ENCODE measurements at regions not wholly inside any gene's neighbourhood (a gene's known extent, or its start where the extent isn't known, plus 50 kb on each side); places are given as distances from the start of the nearest gene placed in this dataset.
"Not testable (repeated sequence)": the region's sequence is repeated elsewhere in the genome, so short reads cannot be mapped to it uniquely, and the experiment has no call there.

DNA sequence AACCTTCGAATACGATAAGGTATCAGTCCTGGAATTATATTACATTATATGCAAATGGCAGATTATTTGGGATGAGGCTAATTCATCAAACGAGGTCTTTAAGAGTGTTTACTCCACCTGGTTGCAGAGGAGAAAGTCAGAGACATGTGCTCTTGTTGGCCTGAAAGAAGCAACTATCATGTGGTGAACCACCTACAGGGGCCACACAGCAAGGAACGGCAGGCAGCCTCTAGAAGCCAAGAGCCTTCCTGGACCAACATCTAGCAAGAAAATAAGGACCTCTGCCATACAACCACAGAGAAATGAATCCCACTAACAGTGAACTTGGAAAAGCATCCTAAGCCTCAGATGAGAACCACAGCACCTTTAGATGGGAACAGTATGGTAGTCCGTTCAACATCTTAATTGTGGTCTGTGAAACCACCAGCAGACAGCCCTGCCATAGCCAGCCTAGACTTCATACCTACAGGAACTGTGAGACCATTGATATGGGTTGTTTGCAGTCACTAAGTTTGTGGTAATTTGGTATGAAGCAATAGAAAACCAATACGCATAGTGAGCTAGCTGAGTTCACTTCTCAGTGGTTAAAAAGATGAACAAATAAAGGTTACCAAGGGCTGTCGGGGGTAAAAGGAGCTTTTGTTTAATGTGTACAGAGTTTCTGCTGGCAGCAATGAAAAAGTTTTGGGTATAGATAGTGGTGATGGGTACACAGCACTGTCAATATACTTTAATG, 345.7 kb upstream of the RUNX1 start:
- DNase-seq: no peak

- DNase-seq: no peak
Observed at GRCh38 chr21:35394049-35394448, 344.9 kb upstream of the RUNX1 start.

GRCh38 chr21:35390013-35390776, 341.1 kb upstream of the RUNX1 start:
- DNase-seq: no peak

- DNase-seq: no peak
Observed at GRCh38 chr21:35386491-35387079, 337.5 kb upstream of the RUNX1 start.

- DNase-seq: no peak
Observed at GRCh38 chr21:35384375-35384774, 335.3 kb upstream of the RUNX1 start.

DNA sequence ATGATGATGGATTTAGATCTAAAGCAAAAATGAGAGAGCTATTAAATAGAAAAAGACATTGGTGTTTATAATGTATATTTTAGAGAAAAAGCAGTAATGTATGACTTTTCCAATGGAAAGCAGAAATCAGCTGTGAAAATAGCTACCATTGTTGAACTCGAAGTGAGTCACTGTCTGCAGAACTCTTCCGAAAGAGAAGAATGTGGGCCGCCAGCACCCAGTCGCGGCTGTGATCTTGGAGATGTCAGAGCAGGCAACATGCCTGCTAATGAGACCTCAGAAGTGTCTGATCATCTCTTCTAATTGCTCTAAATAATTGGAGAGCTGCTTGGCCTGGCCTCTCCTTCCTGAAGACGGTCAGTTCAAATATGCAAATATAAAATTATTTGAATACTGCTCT, 333.6 kb upstream of the RUNX1 start:
- DNase-seq: no peak

DNA sequence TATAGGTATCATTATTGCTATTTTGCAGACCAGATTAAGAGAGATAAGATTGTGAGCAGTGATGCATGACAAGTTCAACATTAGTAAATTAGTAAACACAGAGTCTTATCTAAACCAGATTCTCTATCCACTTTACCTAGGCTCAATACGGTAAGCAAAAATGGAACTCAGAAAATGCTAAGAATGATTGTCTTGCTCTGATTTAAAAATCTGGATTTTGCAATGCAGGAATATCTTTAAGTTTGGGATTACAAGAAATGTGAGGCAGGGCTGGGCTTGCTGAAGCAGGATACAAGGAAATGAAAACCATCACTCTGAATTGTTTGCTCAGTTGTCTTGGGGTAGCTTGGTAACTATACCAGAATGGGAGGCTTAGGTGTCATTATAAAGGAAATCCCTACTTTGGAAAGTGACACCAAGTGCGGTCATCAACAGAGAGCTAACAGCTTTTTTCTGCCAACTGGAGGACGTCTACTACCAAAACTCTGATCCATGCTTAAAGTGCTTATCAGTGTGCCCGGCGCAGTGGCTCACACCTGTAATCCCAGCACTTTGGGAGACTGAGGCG, 332.7 kb upstream of the RUNX1 start:
- DNase-seq: no peak

GRCh38 chr21:35380304-35380703, 331.2 kb upstream of the RUNX1 start:
- not testable (repeated sequence) for DNase-seq

DNA sequence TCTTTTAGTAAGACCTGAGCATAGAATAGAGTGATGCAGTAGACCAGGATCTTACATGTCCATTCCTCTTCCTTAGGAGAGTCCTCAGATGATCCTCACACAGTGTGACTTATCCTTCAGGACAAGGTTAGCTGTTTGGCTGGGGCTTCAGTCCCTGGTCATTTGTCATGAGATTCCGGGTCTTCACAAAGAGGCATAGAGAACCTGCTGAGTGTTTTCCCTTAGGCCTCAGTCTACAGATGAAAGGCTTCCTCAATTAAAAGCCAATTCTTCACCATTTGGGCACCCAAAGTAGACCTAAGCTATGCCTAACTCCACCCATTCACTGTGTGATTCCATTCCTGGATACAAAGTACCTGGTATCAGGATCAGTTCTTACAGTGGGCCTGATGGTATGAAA, 329.8 kb upstream of the RUNX1 start:
- no peak for DNase-seq

DNA sequence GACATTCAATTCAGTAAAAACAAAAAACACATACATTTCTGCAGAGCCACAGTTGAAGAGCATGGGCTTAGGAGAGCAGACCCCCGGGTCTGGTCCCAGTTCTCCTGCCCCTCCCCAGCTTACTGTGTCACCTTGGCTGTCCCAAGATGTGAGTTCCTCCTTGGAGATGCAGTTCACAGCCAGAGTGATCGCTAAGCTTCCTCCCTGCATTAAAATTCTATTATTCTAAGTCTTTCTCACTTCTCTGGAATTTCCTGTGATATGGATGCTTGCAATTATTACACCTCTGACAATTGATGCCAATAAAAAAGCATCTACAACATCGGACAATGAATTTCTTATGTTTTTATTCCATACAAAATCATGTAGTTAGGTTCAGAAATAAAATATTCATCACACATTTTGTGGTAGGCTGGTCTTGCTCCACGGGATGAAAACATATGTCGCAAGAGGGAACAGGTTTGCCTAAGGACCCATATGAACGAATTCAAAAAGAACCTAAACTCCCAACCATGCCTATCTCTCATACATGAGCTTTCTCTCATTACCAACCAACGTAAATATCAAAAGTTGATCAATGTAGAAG, 328.5 kb upstream of the RUNX1 start:
- no peak for DNase-seq

DNA sequence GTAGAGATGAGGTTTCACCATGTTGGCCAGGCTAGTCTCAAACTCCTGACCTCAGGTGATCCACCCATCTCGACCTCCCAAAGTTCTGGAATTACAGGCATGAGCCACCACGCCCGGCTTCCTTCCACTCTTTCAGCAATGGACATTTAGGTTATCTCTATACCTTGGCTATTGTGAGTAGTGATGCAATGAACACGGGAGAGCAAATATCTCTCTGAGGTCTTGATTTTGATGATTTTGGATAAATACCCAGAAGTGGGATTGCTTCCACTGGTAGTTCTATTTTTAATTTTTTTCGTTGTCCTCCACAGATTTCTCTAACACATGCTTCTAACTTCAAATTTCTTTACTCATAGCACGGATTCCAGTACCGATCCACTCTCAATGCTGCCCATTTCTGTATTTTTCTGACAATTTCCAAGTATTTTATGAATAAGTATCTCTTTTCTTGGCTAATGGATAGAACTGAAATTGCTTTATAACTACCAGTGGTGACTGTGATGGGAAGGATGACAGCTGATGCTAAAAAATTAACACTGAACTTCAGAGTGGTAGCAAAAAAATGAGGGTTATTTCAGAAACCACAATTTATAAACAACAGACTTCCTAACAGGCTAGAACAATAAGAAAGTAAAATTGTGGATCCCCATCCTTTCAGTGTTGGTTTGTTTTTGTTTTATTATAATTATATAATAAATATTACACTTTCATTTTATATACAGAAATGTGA, 327.5 kb upstream of the RUNX1 start:
- no peak for DNase-seq

- DNase-seq: no peak
Observed at GRCh38 chr21:35375115-35375514, 326.0 kb upstream of the RUNX1 start.

DNA sequence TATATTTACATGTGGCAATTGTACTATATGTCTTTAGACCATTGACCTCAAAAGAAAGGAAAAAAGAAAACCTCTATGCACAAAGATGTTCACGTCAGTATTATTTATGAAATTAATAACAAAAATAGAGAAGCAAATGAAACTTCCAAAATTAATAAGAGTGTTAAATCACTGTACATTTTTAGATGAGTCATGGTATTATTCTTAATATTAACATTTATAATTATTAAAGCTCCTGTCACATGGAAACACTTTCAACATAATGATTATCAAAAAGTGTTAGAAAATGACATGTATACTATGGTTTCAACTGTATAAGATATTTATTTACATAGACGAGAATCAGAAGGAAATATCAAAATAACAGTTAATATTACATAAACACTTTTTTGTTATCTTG, 324.9 kb upstream of the RUNX1 start:
- no peak for DNase-seq

DNA sequence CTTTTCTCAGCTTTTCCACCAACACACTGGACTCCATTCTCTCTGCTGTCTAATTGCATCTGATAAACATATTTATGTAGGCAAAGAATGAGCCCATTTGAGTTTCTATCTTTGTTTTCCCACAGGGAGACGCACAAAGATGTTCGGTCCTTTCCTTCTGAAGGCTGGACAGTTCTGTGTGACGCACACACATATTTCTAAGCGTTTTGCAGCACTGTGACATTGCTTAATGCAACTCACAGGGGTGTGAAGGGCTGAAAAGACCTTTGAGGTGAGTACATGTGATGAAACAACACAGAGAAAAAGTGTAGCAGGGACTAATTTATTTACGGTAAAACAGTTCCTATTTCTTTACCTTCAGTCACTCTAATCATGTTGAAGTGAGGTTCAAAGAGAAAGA, 323.1 kb upstream of the RUNX1 start:
- no peak for DNase-seq

DNA sequence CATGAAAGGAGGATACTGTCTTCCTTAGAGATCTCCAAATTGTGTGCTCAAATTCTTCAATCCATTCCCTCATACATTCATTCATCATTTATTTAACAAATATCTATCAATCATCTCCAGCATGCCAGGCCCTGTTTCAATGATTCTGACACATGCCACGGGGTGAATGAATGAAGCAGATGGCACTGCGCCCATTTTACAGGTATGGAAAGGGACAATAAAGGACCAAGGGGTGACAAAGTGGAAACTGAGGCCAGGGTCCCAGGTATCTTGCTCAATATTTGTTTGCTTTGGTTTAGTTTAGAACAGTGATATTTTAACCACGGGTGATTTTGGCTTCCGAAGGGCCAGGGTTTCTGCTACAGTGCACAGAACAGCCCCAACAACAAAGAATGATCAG, 321.6 kb upstream of the RUNX1 start:
- no peak for DNase-seq

DNA sequence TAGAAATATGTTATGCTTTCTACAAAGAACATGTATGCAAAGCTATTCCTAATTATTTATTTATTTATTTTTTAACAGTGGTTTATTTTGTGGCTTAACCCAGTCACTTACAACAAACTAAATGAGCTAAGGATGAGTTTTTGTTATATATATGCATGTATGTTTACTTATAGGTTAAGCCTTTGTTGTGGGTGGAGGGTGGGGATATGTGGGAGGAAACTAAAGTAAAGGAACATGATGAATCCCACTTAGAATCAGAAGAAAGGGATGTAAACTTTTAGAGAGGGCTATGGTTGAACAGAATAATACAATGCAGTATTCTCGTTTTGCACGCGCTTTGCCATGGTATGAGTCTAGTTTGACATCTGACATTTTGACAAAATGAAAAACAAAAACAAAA, 321.0 kb upstream of the RUNX1 start:
- DNase-seq: no peak

DNA sequence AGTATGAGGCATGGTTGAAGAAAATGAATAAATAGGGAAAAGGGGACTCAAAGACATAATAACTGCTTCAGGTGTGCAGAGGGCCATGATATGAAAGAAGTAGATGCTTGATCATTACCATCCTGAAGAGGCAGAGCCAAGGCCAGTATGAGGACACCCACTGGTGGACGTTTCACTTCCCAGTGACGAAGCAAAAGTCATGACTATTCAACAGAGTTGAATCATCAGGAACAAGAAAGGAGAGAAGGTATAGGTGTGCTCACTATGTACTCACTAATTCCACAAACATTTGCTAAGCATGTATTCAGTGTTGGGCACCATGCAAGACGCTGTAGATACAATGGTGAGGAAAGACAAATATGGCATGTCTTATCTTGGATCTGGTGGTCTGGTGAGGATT, 319.2 kb upstream of the RUNX1 start:
- no peak for DNase-seq

DNA sequence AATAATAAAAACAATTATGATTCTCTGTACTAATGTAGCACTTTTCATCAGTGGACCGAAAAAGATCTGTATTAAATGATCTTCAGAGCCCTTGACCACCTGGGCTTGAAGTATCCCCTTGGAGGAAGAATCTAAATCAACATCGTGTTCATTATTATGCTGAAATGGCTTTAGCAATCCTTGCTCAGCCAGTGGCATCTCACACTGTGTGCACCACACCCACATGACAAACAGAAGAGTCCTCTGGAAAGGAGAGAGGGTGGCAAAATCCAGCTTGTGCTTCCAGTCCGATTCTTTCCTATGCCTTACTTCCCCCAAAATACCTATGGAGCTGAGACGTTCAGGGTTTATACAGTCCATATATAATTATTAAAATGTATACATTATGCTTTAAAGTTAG, 318.5 kb upstream of the RUNX1 start:
- no peak for DNase-seq

DNA sequence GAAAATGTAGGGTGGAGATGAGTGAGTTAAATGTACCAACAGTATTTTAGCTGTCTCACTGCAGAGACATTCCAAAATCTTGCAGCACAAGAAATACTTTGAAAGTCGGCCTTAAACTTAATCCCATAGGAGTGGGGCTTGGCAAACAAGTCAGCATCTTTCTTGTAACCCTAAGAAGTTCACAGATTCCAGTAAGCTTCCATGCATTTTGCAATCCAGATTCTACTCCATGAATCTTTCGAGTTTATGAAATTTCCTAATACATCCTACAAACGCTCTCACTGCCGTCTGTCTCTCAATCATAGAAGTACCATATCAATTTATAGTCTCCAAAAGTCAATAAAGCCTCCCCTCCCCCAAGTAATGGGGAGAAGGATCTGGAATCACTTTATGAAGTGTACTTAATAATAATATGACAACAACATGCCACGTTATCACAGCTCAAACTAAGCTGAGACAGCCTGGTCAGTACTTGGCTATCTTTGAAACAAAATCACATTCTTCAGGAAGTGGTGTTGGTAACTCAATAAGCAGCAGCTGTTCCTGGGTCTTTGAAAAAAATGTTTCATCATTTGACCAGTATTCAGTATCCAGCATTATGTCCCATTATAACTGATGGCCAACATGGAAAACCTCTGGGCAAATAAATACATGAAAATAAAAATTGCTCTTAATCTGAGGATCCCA, 317.4 kb upstream of the RUNX1 start:
- DNase-seq: no peak

DNA sequence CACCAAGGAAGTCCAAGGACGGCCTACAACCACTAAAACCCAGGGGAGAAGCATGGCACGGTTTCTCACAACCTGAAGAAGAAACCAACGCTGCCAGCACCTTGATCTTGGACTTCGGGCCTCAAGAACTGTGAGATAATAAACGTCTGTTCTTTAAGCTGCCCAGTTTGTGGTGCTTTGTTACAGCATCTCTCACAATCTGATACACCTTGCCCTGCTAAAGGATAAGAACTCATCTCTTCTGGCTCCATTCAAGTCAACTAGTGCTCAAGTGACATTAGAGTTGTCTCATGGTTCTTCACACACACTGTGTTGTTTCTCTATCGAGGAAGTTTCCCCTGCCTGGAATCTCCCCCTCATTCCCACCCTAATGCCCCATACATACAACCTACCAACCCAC, 314.4 kb upstream of the RUNX1 start:
- no peak for DNase-seq

- no peak for DNase-seq
Observed at GRCh38 chr21:35361988-35362387, 312.9 kb upstream of the RUNX1 start.

All from occipital lobe (tissue), 1 donor.